Esophagus muscularis mucosa (tissue), 4 donors: ENCODE measurements at regions not wholly inside any gene's neighbourhood (a gene's known extent, or its start where the extent isn't known, plus 50 kb on each side); places are given as distances from the start of the nearest gene placed in this dataset.

Source experiments
- DNase-seq: peaks from one replicate; pipeline ENCODE4 v3.0.0-alpha.2; 2017; ENCODE audit errors: extremely low spot score
- H3K27ac ChIP-seq, 4 donors: fragments of 200-600 bp; sonication (generic); replicated peaks in 1 of 4; 1 replicate in 3 of 4; 2 replicates in 1 of 4; pipeline ENCODE4 v1.5.1; 2016 to 2019; ENCODE audit warnings: mild to moderate bottlenecking in 1 of 4
- H3K27me3 ChIP-seq, 4 donors: fragments of 200-600 bp; sonication (generic); one replicate each; pipeline versions ENCODE4 v1.5.1 to v1.6.0; 2016 to 2019
- H3K36me3 ChIP-seq, 4 donors: fragments of 200-600 bp; sonication (generic); one replicate each; pipeline ENCODE4 v1.5.1; 2016 to 2019
- H3K4me1 ChIP-seq, 4 donors: fragments of 200-600 bp; sonication (generic); one replicate each; pipeline ENCODE4 v1.5.1; 2016 to 2019
- H3K4me3 ChIP-seq, 4 donors: fragments of 200-600 bp; sonication (generic); 1 replicate in 2 of 4; 2 replicates in 2 of 4; pipeline ENCODE4 v1.5.1; 2016 to 2019; ENCODE audit warnings: mild to moderate bottlenecking in 4 of 4, moderate library complexity in 1 of 4
- H3K9me3 ChIP-seq, 4 donors: fragments of 200-600 bp; sonication (generic); 1 replicate in 3 of 4; 2 replicates in 1 of 4; pipeline ENCODE4 v1.5.1; 2016 to 2019
- CTCF ChIP-seq, 3 experiments: fragments of 200-600 bp in 2 of 3; fragments of 450-650 bp in 1 of 3; sonication (generic) in 2 of 3; IDR thresholded peaks; one replicate each; pipeline ENCODE4 v1.5.1; 2017 to 2019; ENCODE audit warnings: antibody characterized with exemption in 3 of 3, mild to moderate bottlenecking in 2 of 3, moderate library complexity in 1 of 3
- EP300 ChIP-seq: sonication (generic); formaldehyde crosslinking; IDR thresholded peaks from one replicate; pipeline ENCODE4 v1.6.1; 2017; ENCODE audit warnings: antibody characterized with exemption
- POLR2A ChIP-seq: fragments of 450-650 bp; IDR thresholded peaks from one replicate; pipeline ENCODE4 v1.6.1; 2017; ENCODE audit warnings: antibody characterized with exemption, moderate library complexity, mild to moderate bottlenecking, low read depth
- POLR2AphosphoS5 ChIP-seq, 2 donors: sonication (generic); formaldehyde crosslinking; IDR thresholded peaks; one replicate each; pipeline ENCODE4 v1.6.1; 2017; ENCODE audit warnings: antibody characterized with exemption in 2 of 2
- WGBS: methylation state at CpG from one replicate; pipeline ENCODE4 v1.1.5; 2018; 5-methylcytosine and 5-hydroxymethylcytosine counted together
- intact Hi-C: fragments of 100-400 bp; cut with DNase I; formaldehyde crosslinking; loops from one replicate; pipeline ENCODE4 v1.15.1; 2023

- no peaks in the 10 kb centered on the region for H3K36me3 ChIP-seq
- 65% methylated on average over 13 of the region's 13 CpGs for WGBS
Measured at GRCh38 chr19:28563964-28564921, 648.7 kb downstream of the UQCRFS1 start.

DNA sequence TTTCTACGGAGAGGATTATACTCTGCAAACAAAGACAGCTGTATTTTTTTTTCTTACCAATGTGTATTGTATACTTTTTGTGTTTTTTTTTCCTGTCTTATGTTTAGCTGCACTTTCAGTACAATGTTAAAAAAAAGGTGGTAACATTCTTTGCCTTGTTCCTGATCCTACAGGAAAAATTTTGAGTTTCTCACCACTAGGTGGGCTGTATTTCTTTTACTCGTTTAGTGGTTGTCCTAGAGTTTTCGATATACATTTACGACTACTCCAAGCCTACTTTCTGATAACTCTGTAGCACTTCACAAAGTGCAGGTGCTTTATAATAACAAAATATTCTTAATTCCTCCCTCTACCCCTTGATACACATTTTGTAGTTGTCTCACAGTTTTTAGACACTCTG, 652.2 kb downstream of the UQCRFS1 start:
- Histone ChIP-seq H3K36me3 (no peaks in the 10 kb centered on the region), H3K4me1 (no peaks in the 10 kb centered on the region), H3K27me3 (peaks cover 0 to 17% (median 0%) of the 10 kb centered on the region in 4 donors), H3K9me3 (no peaks in the 10 kb centered on the region), H3K4me3 (no peak overlapping the region), H3K27ac (no peak overlapping the region)
- TF ChIP-seq POLR2A = no peak
- no peak for DNase-seq
- WGBS = 66% methylated on average over 4 of the region's 4 CpGs
- intact Hi-C loops = no loop called here

More at GRCh38 chr19:28563964-28564921, 648.7 kb downstream of the UQCRFS1 start:
- no peak overlapping the region for H3K4me3 ChIP-seq
- no peak overlapping the region for H3K27ac ChIP-seq
- H3K4me1 ChIP-seq = no peaks in the 10 kb centered on the region
- DNase-seq = no peak
- TF ChIP-seq EP300 = no peak
- no peak for TF ChIP-seq POLR2A
- no peak for TF ChIP-seq POLR2AphosphoS5 (IDR thresholded peaks at IDR 0.05)
- no peak for TF ChIP-seq CTCF (IDR thresholded peaks at IDR 0.05)
- H3K27me3 ChIP-seq = peaks cover 0 to 17% (median 0%) of the 10 kb centered on the region in 4 donors
- intact Hi-C loops = no loop called here
- H3K9me3 ChIP-seq = no peaks in the 10 kb centered on the region

- no peak for DNase-seq
- Histone ChIP-seq H3K4me1 (no peaks in the 10 kb centered on the region), H3K4me3 (no peak overlapping the region), H3K27ac (no peak overlapping the region), H3K9me3 (no peaks in the 10 kb centered on the region), H3K27me3 (peaks cover 0 to 4% (median 0%) of the 10 kb centered on the region in 4 donors), H3K36me3 (no peaks in the 10 kb centered on the region)
- no peak for TF ChIP-seq POLR2AphosphoS5 (IDR thresholded peaks at IDR 0.05)
- TF ChIP-seq EP300 = no peak
- no peak for TF ChIP-seq CTCF (IDR thresholded peaks at IDR 0.05)
- TF ChIP-seq POLR2A = no peak
- intact Hi-C loops = no loop called here
- 48% methylated on average over 2 of the region's 2 CpGs for WGBS
Measured at GRCh38 chr19:28558783-28559182, 654.2 kb downstream of the UQCRFS1 start.

- Histone ChIP-seq H3K4me1 (no peaks in the 10 kb centered on the region), H3K27ac (no peak overlapping the region), H3K4me3 (no peak overlapping the region), H3K9me3 (no peaks in the 10 kb centered on the region), H3K27me3 (no peaks in the 10 kb centered on the region), H3K36me3 (no peaks in the 10 kb centered on the region)
- peak; percentile 87 for DNase-seq
- no peak for TF ChIP-seq CTCF (IDR thresholded peaks at IDR 0.05)
- no peak for TF ChIP-seq EP300
- intact Hi-C loops = no loop called here
Measured at GRCh38 chr19:28556371-28556770, 656.6 kb downstream of the UQCRFS1 start.

DNA sequence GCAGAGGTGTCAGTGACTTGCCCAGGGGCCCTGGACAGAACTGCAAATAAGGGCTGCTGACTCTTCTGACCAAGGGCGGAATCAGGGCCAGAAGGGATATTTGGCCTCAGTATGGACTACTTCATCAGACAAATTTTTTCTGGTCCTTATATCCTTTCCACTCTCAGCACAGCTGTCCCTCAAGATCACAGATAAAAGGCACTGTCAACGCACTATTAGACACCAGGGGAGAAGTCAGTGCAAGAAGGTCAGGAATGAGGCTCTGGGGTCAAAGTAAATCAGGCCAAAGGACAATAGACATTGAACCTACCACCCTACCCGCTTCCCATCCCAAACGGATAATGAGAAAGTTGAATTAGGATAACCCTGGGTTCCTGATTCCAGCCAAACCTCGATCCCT, 657.6 kb downstream of the UQCRFS1 start:
- intact Hi-C loops = no loop called here
- Histone ChIP-seq H3K4me1 (no peaks in the 10 kb centered on the region), H3K9me3 (no peaks in the 10 kb centered on the region), H3K27me3 (no peaks in the 10 kb centered on the region), H3K4me3 (no peak overlapping the region), H3K36me3 (no peaks in the 10 kb centered on the region), H3K27ac (no peak overlapping the region)
- TF ChIP-seq EP300 (no peak), CTCF (IDR thresholded peaks at IDR 0.05) (no peak), POLR2AphosphoS5 (IDR thresholded peaks at IDR 0.05) (no peak), POLR2A (no peak)
- DNase-seq = peak; percentile 64
- 70% methylated on average over 5 of the region's 5 CpGs for WGBS
